B cell (primary cell): ENCODE measurements at regions not wholly inside any gene's neighbourhood (a gene's known extent, or its start where the extent isn't known, plus 50 kb on each side); places are given as distances from the start of the nearest gene placed in this dataset.

Experiments used
- ATAC-seq: fragments of 200-7000 bp; cut with Tn5 transposase; one replicate; pipeline ENCODE4 v1.10.0; 2021; ENCODE audit warnings: low read depth, mild to moderate bottlenecking, moderate number of reproducible peaks, moderate library complexity
- CTCF ChIA-PET: fragments of 350-600 bp; sonication (Branson Sonifier 250); formaldehyde crosslinking; loops from one replicate; lab custom pipeline; 2021; ENCODE audit warnings: antibody characterized with exemption, inconsistent platforms; lab: Charles Lee
- POLR2A ChIA-PET: fragments of 350-600 bp; sonication (Branson Sonifier 250); formaldehyde crosslinking; loops from one replicate; lab custom pipeline; 2021; ENCODE audit warnings: antibody characterized with exemption; lab: Charles Lee
- DNase-seq: peaks from one replicate; pipeline ENCODE4 v3.0.0; 2013
- H2AFZ ChIP-seq: 2 replicates; pipeline ENCODE4 v1.6.1; 2012; ENCODE audit warnings: mild to moderate bottlenecking, low read depth, low read length; ENCODE audit not compliant: insufficient read depth, poor library complexity, severe bottlenecking
- H3K27ac ChIP-seq, 2 donors: 1 replicate in 1 of 2; 2 replicates in 1 of 2; pipeline ENCODE4 v1.5.1; 2012 to 2013; ENCODE audit warnings: low read length in 2 of 2, mild to moderate bottlenecking in 2 of 2, moderate library complexity in 1 of 2
- H3K27me3 ChIP-seq, 4 experiments: fragments of 200-600 bp in 1 of 4; sonication (generic) in 1 of 4; replicated peaks in 1 of 4; 1 replicate in 2 of 4; 2 replicates in 2 of 4; pipeline versions ENCODE4 v1.6.1 to v1.7.0; 2013 to 2016; ENCODE audit warnings: low read length in 3 of 4, mild to moderate bottlenecking in 2 of 4, mixed read lengths in 1 of 4, moderate library complexity in 1 of 4; ENCODE audit not compliant: insufficient read depth in 4 of 4, control insufficient read depth in 3 of 4; ENCODE audit errors: control extremely low read depth in 1 of 4
- H3K36me3 ChIP-seq, 2 experiments: replicated peaks in 1 of 2; 1 replicate in 1 of 2; 2 replicates in 1 of 2; pipeline versions ENCODE4 v1.6.1 to v1.7.1; 2013; ENCODE audit warnings: low read length in 1 of 2; ENCODE audit not compliant: insufficient read depth in 2 of 2, control insufficient read depth in 1 of 2; ENCODE audit errors: control extremely low read depth in 1 of 2, extremely low read depth in 1 of 2
- H3K4me1 ChIP-seq, 2 donors: fragments of 200-600 bp in 1 of 2; sonication (generic) in 1 of 2; 1 replicate in 1 of 2; 2 replicates in 1 of 2; pipeline versions ENCODE4 v1.5.1 to v1.6.1; 2013 to 2017; ENCODE audit warnings: low read length in 2 of 2; ENCODE audit not compliant: control insufficient read depth in 2 of 2, insufficient read depth in 2 of 2
- H3K4me2 ChIP-seq: replicated peaks from 2 replicates; pipeline ENCODE3; 2012; ENCODE audit warnings: mild to moderate bottlenecking, low read depth, low read length; ENCODE audit not compliant: poor library complexity, severe bottlenecking
- H3K4me3 ChIP-seq, 5 experiments: fragments of 200-600 bp in 1 of 5; sonication (generic) in 1 of 5; 1 replicate in 3 of 5; 2 replicates in 2 of 5; pipeline versions ENCODE4 v1.5.1 to v1.7.0; 2011 to 2016; ENCODE audit warnings: low read length in 4 of 5, mild to moderate bottlenecking in 4 of 5, low read depth in 2 of 5, control low read depth in 1 of 5, moderate library complexity in 1 of 5; ENCODE audit not compliant: insufficient read depth in 1 of 5; ENCODE audit errors: control extremely low read depth in 1 of 5, extremely low read depth in 1 of 5
- H3K79me2 ChIP-seq: fragments of 200-600 bp; sonication (generic); one replicate; pipeline ENCODE4 v1.6.0; 2016; ENCODE audit warnings: low read length; ENCODE audit not compliant: control insufficient read depth, insufficient read depth
- H3K9ac ChIP-seq: fragments of 200-600 bp; sonication (generic); 2 replicates; pipeline ENCODE4 v1.6.1; 2017; ENCODE audit warnings: mild to moderate bottlenecking, low read length, moderate library complexity
- H3K9me3 ChIP-seq, 3 donors: one replicate each; pipeline versions ENCODE4 v1.6.1 to v1.7.1; 2013; ENCODE audit warnings: low read length in 2 of 3; ENCODE audit not compliant: control insufficient read depth in 2 of 3, insufficient read depth in 1 of 3; ENCODE audit errors: control extremely low read depth in 1 of 3
- H4K20me1 ChIP-seq: 2 replicates; pipeline ENCODE4 v1.6.0; 2012; ENCODE audit warnings: mild to moderate bottlenecking, low read length; ENCODE audit not compliant: insufficient read depth, control insufficient read depth, poor library complexity, severe bottlenecking
- H3K27ac Mint-ChIP-seq: one replicate; pipeline ENCODE4 v1.8.0; 2021; ENCODE audit warnings: mixed read lengths
- H3K27me3 Mint-ChIP-seq: one replicate; pipeline ENCODE4 v1.8.0; 2021; ENCODE audit warnings: mixed read lengths
- H3K4me1 Mint-ChIP-seq: one replicate; pipeline ENCODE4 v1.8.0; 2021; ENCODE audit warnings: mixed read lengths
- H3K4me3 Mint-ChIP-seq: one replicate; pipeline ENCODE4 v1.8.0; 2021; ENCODE audit warnings: mixed read lengths
- H3K9me3 Mint-ChIP-seq: one replicate; pipeline ENCODE4 v1.8.0; 2022; ENCODE audit warnings: mixed read lengths; ENCODE audit not compliant: insufficient read depth
- EZH2 ChIP-seq: IDR thresholded peaks from 2 replicates; pipeline ENCODE4 v1.6.1; 2012; ENCODE audit warnings: borderline replicate concordance, low read depth, mild to moderate bottlenecking, moderate library complexity, low read length; ENCODE audit not compliant: insufficient read depth, poor library complexity, severe bottlenecking
- WGBS: methylation state at CpG from one replicate; pipeline ENCODE4 v1.1.5; 2013; ENCODE audit warnings: missing lambda C conversion rate; ENCODE audit not compliant: insufficient coverage; 5-methylcytosine and 5-hydroxymethylcytosine counted together
- intact Hi-C: fragments of 100-400 bp; cut with micrococcal nuclease; formaldehyde crosslinking; loops from one replicate; pipeline ENCODE4 v1.10.0; 2022
- TF ChIP-seq, protein P1 (sequence below): fragments of 200-600 bp; IDR thresholded peaks from one replicate; pipeline ENCODE4 v1.8.0; 2022; ENCODE audit warnings: antibody characterized with exemption, mild to moderate bottlenecking

DNA sequence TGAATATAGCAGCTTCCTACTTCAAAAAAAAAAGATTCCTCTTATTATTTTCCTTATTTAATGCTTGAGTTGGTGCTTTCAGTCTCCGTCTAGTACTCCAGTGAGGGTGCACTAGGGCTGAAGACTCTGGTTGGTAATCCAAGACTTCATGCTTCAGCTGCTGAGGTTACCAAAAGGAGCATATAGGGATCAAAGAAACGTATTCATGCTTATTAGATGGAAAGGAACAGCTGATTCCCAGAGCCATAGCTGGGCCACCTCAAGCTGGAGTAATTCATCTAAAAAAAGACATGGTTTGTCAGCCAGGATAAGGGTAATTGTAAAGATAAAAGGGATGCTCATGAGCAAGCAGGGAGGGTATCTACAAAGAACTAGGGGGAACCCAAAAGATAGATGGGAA lies 131.7 kb upstream of the FAM47B start:
- H3K4me2 ChIP-seq = no peak overlapping the region
- H3K9me3 Mint-ChIP-seq = no peaks in the 10 kb centered on the region
- H3K27me3 Mint-ChIP-seq = no peaks in the 10 kb centered on the region
- no peak overlapping the region for H3K4me3 ChIP-seq
- no peak overlapping the region for H3K27ac ChIP-seq
- CTCF ChIA-PET = interaction anchor here (1.0 kb wide), 1 partner anchor 23 kb away, joined by 3 read pairs; no protein-coding TSS in a partner anchor
- TF ChIP-seq, protein P1, sequence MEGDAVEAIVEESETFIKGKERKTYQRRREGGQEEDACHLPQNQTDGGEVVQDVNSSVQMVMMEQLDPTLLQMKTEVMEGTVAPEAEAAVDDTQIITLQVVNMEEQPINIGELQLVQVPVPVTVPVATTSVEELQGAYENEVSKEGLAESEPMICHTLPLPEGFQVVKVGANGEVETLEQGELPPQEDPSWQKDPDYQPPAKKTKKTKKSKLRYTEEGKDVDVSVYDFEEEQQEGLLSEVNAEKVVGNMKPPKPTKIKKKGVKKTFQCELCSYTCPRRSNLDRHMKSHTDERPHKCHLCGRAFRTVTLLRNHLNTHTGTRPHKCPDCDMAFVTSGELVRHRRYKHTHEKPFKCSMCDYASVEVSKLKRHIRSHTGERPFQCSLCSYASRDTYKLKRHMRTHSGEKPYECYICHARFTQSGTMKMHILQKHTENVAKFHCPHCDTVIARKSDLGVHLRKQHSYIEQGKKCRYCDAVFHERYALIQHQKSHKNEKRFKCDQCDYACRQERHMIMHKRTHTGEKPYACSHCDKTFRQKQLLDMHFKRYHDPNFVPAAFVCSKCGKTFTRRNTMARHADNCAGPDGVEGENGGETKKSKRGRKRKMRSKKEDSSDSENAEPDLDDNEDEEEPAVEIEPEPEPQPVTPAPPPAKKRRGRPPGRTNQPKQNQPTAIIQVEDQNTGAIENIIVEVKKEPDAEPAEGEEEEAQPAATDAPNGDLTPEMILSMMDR = no peak
- TF ChIP-seq EZH2 = no peak
- H3K36me3 ChIP-seq = no peaks in the 10 kb centered on the region
- H3K4me1 ChIP-seq = no peaks in the 10 kb centered on the region
- H3K9me3 ChIP-seq = no peaks in the 10 kb centered on the region
- no peak overlapping the region for H3K9ac ChIP-seq
- no CpG with 5 or more reads among the region's 2 CpGs for whole genome bisulfite sequencing
- H3K79me2 ChIP-seq = no peaks in the 10 kb centered on the region
- no peak overlapping the region for H3K4me3 Mint-ChIP-seq
- intact Hi-C loops = no loop called here
- POLR2A ChIA-PET = no interaction called here
- H4K20me1 ChIP-seq = no peaks in the 10 kb centered on the region
- H3K4me1 Mint-ChIP-seq = no peaks in the 10 kb centered on the region
- no peak overlapping the region for H2AFZ ChIP-seq
- no peak overlapping the region for H3K27ac Mint-ChIP-seq
- ATAC-seq (no peak), DNase-seq (no peak)
- no peaks in the 10 kb centered on the region for H3K27me3 ChIP-seq

DNA sequence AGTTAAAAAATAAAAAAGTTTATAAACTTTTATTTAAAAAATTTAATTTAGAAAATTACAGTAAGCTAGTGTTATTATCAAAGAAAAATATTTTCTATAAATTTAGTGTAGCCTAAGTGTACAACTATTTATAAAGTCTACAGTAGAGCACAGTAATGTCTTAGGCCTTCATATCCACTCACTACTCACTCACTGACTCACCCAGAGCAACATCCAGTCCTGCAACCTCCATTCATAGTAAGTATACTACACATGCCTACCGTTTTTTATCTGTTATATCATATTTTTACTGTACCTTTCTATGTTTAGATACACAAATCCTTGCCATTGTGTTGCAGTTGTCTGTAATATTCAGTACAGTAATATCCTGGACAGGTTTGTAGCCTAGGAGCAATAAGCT lies 129.0 kb upstream of the FAM47B start:
- Histone ChIP-seq H2AFZ (no peak overlapping the region), H3K9me3 (no peaks in the 10 kb centered on the region), H3K9ac (no peak overlapping the region), H3K27me3 (no peaks in the 10 kb centered on the region), H3K36me3 (no peaks in the 10 kb centered on the region), H3K27ac (no peak overlapping the region), H3K4me2 (no peak overlapping the region), H3K79me2 (no peaks in the 10 kb centered on the region), H3K4me1 (no peaks in the 10 kb centered on the region), H3K4me3 (no peak overlapping the region), H4K20me1 (no peaks in the 10 kb centered on the region)
- H3K9me3 Mint-ChIP-seq = no peaks in the 10 kb centered on the region
- no CpG with 5 or more reads among the region's 1 CpG for WGBS
- no peak for DNase-seq
- intact Hi-C loops = no loop called here
- H3K27me3 Mint-ChIP-seq = no peaks in the 10 kb centered on the region
- no peak for TF ChIP-seq EZH2
- TF ChIP-seq, protein P1 = no peak
- ChIA-PET CTCF (no interaction called here), POLR2A (no interaction called here)
- H3K4me3 Mint-ChIP-seq = no peak overlapping the region
- no peak for ATAC-seq
- no peak overlapping the region for H3K27ac Mint-ChIP-seq
- no peaks in the 10 kb centered on the region for H3K4me1 Mint-ChIP-seq
